Activated T-cell treated with anti-CD3 and anti-CD28 coated beads, Interleukin-2, amount 50 U/mL, for 72 hours (primary cell): ENCODE measurements at regions not wholly inside any gene's neighbourhood (a gene's known extent, or its start where the extent isn't known, plus 50 kb on each side); places are given as distances from the start of the nearest gene placed in this dataset.

Source experiments
- ATAC-seq, 2 donors: fragments of 150-1000 bp; cut with Tn5 transposase; replicated peaks in 1 of 2; 2 replicates each; pipeline ENCODE4 v1.10.0; 2021; ENCODE audit warnings: moderate library complexity in 2 of 2, mild to moderate bottlenecking in 1 of 2
- DNase-seq, 2 donors: peaks; one replicate each; pipeline ENCODE4 v3.0.0; 2021 to 2022; ENCODE audit warnings: mixed read lengths in 1 of 2
- H3K27ac Mint-ChIP-seq: one replicate; pipeline ENCODE4 v1.8.0; 2022; ENCODE audit warnings: mild to moderate bottlenecking, moderate library complexity, mixed read lengths
- H3K27me3 Mint-ChIP-seq: one replicate; pipeline ENCODE4 v1.8.0; 2022; ENCODE audit warnings: low read depth, mixed read lengths
- H3K36me3 Mint-ChIP-seq, 2 donors: one replicate each; pipeline ENCODE4 v1.8.0; 2022; ENCODE audit warnings: mixed read lengths in 2 of 2, mild to moderate bottlenecking in 1 of 2; ENCODE audit not compliant: insufficient read depth in 2 of 2
- H3K4me1 Mint-ChIP-seq: one replicate; pipeline ENCODE4 v1.8.0; 2022; ENCODE audit warnings: low read depth, mixed read lengths
- H3K4me3 Mint-ChIP-seq, 2 donors: one replicate each; pipeline ENCODE4 v1.8.0; 2022; ENCODE audit warnings: mild to moderate bottlenecking in 2 of 2, mixed read lengths in 2 of 2, moderate library complexity in 2 of 2
- H3K9me3 Mint-ChIP-seq, 2 donors: one replicate each; pipeline ENCODE4 v1.8.0; 2022; ENCODE audit warnings: mixed read lengths in 2 of 2

DNA sequence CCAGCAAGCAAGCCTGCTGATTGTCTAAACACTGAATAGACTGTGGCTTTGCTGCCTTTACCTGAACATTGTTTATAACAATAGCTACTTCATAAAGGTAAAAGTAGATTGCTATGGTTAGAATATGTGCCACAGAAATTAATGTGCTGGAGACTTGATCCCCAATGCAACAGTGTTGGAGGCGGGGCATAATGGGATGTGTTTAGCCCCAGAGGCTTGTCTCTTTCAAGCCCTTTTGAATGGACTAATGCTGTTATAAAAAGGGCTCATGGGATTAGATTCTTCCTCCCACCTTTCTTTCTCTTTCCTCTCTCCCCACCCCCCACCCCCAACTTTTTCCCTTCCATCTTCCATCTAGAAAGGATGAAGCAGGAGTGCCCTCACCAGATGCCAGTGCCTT lies 80.2 kb upstream of the PPP2R5A start:
- H3K4me1 Mint-ChIP-seq, result peaks cover 5% of the 10 kb centered on the region
- H3K4me3 Mint-ChIP-seq, result no peak overlapping the region
- H3K27ac Mint-ChIP-seq, result no peak overlapping the region
- peaks cover 0 to 2% of the 10 kb centered on the region in 2 donors for H3K9me3 Mint-ChIP-seq
- ATAC-seq, result no peak
- no peaks in the 10 kb centered on the region for H3K27me3 Mint-ChIP-seq
- DNase-seq, result no peak
- H3K36me3 Mint-ChIP-seq, result no peaks in the 10 kb centered on the region

GRCh38 chr1:212205843-212206242 lies 79.4 kb upstream of the PPP2R5A start:
- H3K27me3 Mint-ChIP-seq, result no peaks in the 10 kb centered on the region
- H3K4me1 Mint-ChIP-seq, result peaks cover 5% of the 10 kb centered on the region
- ATAC-seq (no peak), DNase-seq (no peak)
- H3K4me3 Mint-ChIP-seq, result no peak overlapping the region
- H3K9me3 Mint-ChIP-seq, result peaks cover 0 to 2% of the 10 kb centered on the region in 2 donors
- H3K36me3 Mint-ChIP-seq, result no peaks in the 10 kb centered on the region
- H3K27ac Mint-ChIP-seq, result no peak overlapping the region

- ATAC-seq, result no peak
Measured at GRCh38 chr1:212207118-212207517, 78.1 kb upstream of the PPP2R5A start.

DNA sequence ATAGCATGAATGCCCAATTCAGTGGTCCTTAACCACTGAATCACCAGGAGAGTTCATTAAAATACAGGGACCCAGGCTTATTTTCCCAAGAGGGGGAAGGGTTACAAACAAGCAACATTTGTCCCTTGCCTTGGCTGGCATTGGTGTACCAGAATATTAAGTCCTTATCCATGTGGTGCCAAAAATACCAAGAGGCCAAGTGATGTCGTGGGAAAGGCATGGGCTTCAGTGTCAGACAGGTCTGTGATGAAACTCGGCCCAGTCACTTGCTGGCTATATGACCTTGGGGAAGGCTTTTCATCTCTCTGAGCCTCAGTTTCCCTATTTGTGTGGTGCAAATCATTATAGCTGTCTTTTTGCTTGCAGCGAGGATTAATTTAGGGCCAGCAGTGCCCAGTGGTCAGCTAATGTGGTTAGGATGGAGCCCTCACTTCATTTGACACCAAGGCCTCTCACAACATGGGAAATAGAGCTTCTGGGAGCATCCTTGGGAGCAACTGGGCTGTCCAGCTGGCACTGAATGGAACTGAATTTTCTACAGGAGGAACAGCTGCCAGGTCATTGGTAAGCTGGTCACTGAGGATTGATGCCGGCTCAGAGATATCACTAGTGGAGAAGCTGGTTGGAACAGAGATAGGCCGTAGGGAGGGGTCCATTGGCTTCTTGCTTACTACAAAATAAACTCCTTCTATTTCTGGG lies 77.2 kb upstream of the PPP2R5A start:
- ATAC-seq (no peak), DNase-seq (no peak)
- H3K4me1 Mint-ChIP-seq, result no peaks in the 10 kb centered on the region
- no peak overlapping the region for H3K4me3 Mint-ChIP-seq
- H3K9me3 Mint-ChIP-seq, result no peaks in the 10 kb centered on the region
- H3K27me3 Mint-ChIP-seq, result no peaks in the 10 kb centered on the region
- no peaks in the 10 kb centered on the region for H3K36me3 Mint-ChIP-seq
- no peak overlapping the region for H3K27ac Mint-ChIP-seq

More at GRCh38 chr1:212207118-212207517, 78.1 kb upstream of the PPP2R5A start:
- DNase-seq, result no peak
- Mint-ChIP-seq H3K4me1 (peaks cover 5% of the 10 kb centered on the region), H3K4me3 (no peak overlapping the region), H3K27me3 (no peaks in the 10 kb centered on the region), H3K27ac (no peak overlapping the region), H3K36me3 (no peaks in the 10 kb centered on the region), H3K9me3 (peaks cover 0 to 2% of the 10 kb centered on the region in 2 donors)

- Mint-ChIP-seq H3K27ac (no peak overlapping the region), H3K9me3 (no peaks in the 10 kb centered on the region), H3K4me3 (no peak overlapping the region), H3K4me1 (no peaks in the 10 kb centered on the region), H3K36me3 (no peaks in the 10 kb centered on the region), H3K27me3 (no peaks in the 10 kb centered on the region)
- DNase-seq, result no peak
- no peak for ATAC-seq
Measured at GRCh38 chr1:212208978-212209644, 76.1 kb upstream of the PPP2R5A start.

DNA sequence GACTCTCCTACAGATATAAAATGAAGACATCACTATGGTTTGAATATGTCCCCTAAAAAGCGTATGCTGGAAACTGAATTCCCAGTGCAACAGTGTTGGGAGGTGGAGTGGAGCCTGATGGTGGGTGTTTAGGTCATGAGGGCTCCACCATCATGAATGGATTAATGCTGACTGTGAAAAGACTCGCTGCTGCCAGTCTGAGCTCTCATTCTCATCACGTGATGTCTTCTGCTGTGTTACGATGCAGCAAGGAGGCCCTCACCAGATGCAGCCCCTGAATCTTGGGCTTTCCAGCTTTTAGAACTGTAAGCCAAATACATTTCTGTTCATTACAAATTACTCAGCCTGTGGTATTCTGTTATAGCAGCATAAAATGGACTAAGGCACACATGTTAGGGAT lies 73.8 kb upstream of the PPP2R5A start:
- no peak for ATAC-seq
- Mint-ChIP-seq H3K4me3 (no peak overlapping the region), H3K9me3 (peaks cover 0 to 2% of the 10 kb centered on the region in 2 donors), H3K27me3 (no peaks in the 10 kb centered on the region), H3K36me3 (peaks cover 0 to 1% of the 10 kb centered on the region in 2 donors), H3K27ac (no peak overlapping the region), H3K4me1 (no peaks in the 10 kb centered on the region)
- DNase-seq, result no peak

DNA sequence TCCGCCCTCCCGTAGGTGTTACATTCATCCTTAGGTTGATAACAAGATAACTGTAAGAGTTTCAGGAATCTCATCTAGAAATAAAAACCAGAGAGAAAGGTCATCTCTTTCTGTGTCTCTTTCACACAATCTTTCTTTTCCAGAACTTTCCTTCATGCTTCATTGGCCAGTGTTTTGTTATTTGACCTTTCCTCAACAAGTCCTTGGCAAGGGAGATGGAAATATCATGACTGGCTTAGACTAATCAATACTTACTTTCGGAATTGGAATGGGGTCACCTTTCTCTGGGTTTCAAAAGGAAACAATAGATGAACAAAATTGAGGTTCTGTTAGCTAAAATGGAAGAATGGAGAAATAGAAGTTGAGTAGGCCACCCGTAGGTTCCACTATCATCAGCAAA lies 72.9 kb upstream of the PPP2R5A start:
- Mint-ChIP-seq H3K27ac (no peak overlapping the region), H3K36me3 (peaks cover 0 to 1% of the 10 kb centered on the region in 2 donors), H3K9me3 (peaks cover 0 to 2% of the 10 kb centered on the region in 2 donors), H3K27me3 (no peaks in the 10 kb centered on the region), H3K4me3 (no peak overlapping the region), H3K4me1 (no peaks in the 10 kb centered on the region)
- ATAC-seq, result no peak
- no peak for DNase-seq

GRCh38 chr1:212212906-212213305 lies 72.3 kb upstream of the PPP2R5A start:
- Mint-ChIP-seq H3K4me1 (peaks cover 4% of the 10 kb centered on the region), H3K4me3 (no peak overlapping the region)

GRCh38 chr1:212213784-212214183 lies 71.4 kb upstream of the PPP2R5A start:
- Mint-ChIP-seq H3K27ac (no peak overlapping the region), H3K4me3 (no peak overlapping the region), H3K27me3 (no peaks in the 10 kb centered on the region), H3K36me3 (peaks cover 0 to 1% of the 10 kb centered on the region in 2 donors), H3K4me1 (peaks cover 13% of the 10 kb centered on the region), H3K9me3 (peaks cover 0 to 2% of the 10 kb centered on the region in 2 donors)
- DNase-seq, result no peak
- no peak for ATAC-seq

More at GRCh38 chr1:212212906-212213305, 72.3 kb upstream of the PPP2R5A start:
- Mint-ChIP-seq H3K36me3 (peaks cover 0 to 1% of the 10 kb centered on the region in 2 donors), H3K9me3 (peaks cover 0 to 2% of the 10 kb centered on the region in 2 donors), H3K27me3 (no peaks in the 10 kb centered on the region), H3K27ac (no peak overlapping the region)
- DNase-seq, result no peak
- no peak for ATAC-seq

DNA sequence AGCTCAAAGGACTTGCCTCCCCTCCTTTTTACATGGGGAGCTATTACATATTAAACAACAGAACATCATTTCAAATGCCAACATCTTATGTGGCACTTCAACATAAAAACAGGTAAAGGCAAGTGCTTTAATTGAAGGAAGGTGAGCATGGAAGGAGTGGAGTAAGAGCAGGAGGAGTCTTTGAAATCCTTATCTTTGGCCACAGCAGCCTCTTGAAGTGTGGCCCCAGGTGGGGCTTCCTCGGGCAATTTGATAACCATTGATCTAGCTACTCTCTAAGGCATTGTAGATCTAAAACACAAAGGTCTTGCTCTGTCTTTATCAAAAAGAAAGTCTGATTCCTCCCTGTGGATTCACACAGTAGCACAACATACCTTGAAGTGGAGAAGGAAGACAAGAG lies 70.9 kb upstream of the PPP2R5A start:
- no peak overlapping the region for H3K4me3 Mint-ChIP-seq
- peaks cover 0 to 1% of the 10 kb centered on the region in 2 donors for H3K36me3 Mint-ChIP-seq
- no peak for DNase-seq
- ATAC-seq, result no peak
- H3K27ac Mint-ChIP-seq, result peak overlapping the region; percentile 7
- peaks cover 18% of the 10 kb centered on the region for H3K4me1 Mint-ChIP-seq
- H3K27me3 Mint-ChIP-seq, result no peaks in the 10 kb centered on the region
- H3K9me3 Mint-ChIP-seq, result peaks cover 0 to 2% of the 10 kb centered on the region in 2 donors

DNA sequence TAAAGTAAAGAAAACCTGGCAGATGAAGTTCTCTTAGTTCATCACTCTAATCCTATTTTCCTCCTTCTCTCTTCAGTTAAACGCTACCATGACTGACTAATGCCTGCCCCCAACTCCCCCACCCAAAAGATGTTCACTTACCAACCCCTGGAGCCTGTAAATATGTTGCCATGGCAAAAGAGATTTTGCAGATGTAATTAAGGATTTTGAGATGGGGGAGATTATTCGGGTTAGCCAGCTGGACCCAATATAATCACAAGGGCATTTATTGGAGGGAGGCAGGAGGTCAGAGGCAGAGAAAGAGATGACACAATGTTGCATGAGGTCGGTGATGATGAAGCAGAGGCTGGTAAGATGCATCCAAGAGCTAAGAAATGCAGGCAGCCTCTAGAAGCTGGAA lies 69.3 kb upstream of the PPP2R5A start:
- DNase-seq, result no peak
- Mint-ChIP-seq H3K4me3 (no peak overlapping the region), H3K4me1 (peaks cover 25% of the 10 kb centered on the region), H3K27me3 (no peaks in the 10 kb centered on the region), H3K27ac (no peak overlapping the region), H3K36me3 (peaks cover 0 to 1% of the 10 kb centered on the region in 2 donors), H3K9me3 (peaks cover 0 to 2% of the 10 kb centered on the region in 2 donors)
- no peak for ATAC-seq

GRCh38 chr1:212217633-212218032 lies 67.6 kb upstream of the PPP2R5A start:
- H3K4me1 Mint-ChIP-seq, result peaks cover 25% of the 10 kb centered on the region
- peaks cover 0 to 1% of the 10 kb centered on the region in 2 donors for H3K36me3 Mint-ChIP-seq
- no peak overlapping the region for H3K27ac Mint-ChIP-seq
- H3K9me3 Mint-ChIP-seq, result peaks cover 0 to 2% of the 10 kb centered on the region in 2 donors
- no peak for DNase-seq
- no peaks in the 10 kb centered on the region for H3K27me3 Mint-ChIP-seq
- H3K4me3 Mint-ChIP-seq, result no peak overlapping the region
- ATAC-seq, result no peak

DNA sequence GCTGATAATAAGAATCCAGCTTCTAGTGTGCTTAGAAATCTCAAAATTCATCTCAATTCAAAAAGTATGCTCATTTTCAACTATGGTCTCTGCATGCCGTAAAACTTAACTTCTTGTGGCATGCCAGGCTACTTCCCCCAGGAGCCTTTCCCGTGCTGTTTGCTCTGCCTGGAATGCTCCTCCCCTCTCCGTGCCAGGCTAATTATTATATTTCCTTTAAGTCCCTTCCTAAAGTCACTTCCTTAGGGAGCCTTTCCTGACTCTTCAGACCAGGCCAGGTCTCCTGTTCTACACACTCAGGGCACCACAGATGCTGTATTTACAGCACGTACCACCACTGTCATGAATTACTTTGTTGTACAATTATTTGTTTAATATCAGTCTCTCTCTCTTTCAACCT lies 67.1 kb upstream of the PPP2R5A start:
- peaks cover 25% of the 10 kb centered on the region for H3K4me1 Mint-ChIP-seq
- H3K27ac Mint-ChIP-seq, result no peak overlapping the region
- H3K36me3 Mint-ChIP-seq, result peaks cover 0 to 1% of the 10 kb centered on the region in 2 donors
- no peaks in the 10 kb centered on the region for H3K27me3 Mint-ChIP-seq
- peak overlapping the region in 1 of 2 donors; percentile 36 for H3K4me3 Mint-ChIP-seq
- peaks cover 0 to 2% of the 10 kb centered on the region in 2 donors for H3K9me3 Mint-ChIP-seq
- no peak for DNase-seq
- no peak for ATAC-seq
